HG03159 (cell line): ENCODE measurements at regions not wholly inside any gene's neighbourhood (a gene's known extent, or its start where the extent isn't known, plus 50 kb on each side); places are given as distances from the start of the nearest gene placed in this dataset.

Source experiments
- ATAC-seq: cut with Tn5 transposase; IDR thresholded peaks from one replicate; pipeline ENCODE4 v1.9.1; 2021; ENCODE audit warnings: mild to moderate bottlenecking, moderate library complexity; ENCODE audit not compliant: unreplicated experiment

DNA sequence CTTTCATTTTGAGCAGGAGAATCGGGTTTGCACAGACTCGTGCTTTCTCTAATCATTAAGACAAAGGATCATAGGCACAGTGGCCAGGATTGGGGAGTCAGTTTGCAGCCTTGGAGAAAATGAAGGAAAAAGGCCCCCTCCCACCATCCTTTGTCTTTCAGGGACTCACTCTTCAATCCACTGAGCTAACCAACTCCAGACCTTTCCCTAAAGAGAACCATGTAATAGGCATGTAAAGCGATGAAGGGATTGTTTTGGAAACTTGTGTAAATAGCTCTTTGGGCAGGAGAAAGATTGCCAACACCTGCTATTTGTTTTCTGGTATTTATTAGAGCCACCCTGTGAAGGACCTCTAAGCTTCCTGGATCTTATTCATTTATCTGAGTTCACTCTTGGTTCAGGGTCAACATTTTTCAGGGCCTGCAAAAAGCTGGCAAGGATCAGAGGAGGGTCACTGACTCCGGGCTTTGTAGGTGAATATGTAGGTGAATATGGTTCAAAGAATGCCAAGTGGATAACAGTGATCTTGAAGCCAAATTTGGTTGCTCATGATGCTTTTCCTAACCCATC is 192.6 kb upstream of the FGGY start:
- no peak for ATAC-seq

DNA sequence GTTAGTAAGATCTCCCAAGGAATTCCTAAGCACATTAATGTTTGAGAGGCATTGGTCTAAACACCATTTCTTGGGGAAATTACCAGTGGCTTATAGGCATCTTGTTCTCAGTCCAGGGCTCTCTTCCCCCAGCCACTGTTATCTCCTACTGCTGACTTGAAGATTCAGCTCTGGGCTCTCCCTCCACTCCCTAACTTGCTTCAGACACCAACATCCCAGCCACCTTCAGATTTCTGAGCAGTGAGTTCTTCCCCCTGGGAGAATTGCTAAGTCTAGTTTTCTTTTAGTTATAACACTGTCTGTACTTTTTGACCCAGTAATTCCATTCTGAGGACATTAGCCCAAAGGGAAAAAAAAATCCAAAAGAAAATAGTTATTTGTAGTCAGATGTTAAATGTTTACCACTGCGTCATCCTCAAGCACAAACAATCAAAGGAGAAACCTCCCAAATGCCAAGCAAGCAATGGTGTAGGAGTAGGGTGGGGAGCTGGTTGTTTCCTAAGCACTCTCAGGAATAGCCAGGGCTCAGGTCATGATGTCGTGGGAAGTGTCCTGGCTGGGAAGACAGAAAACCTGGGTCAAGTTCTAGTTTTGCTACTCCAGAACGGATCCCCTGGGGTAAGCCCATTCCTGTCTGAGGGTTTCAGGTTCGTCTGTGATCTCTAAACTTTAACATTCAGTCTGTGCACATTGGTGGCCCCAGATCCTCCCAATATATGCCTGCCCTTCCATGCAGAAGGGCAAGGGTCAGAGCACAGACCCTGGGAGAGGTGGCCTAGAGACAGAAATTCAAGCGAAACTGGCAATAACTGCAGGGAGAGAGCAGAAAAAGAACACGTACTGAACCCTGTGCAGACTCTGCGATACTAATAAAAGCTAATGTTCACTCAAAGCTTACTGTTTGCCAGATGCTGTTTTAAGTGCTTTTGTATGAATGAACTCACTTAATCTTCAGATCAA is 191.1 kb upstream of the FGGY start:
- ATAC-seq, result no peak

DNA sequence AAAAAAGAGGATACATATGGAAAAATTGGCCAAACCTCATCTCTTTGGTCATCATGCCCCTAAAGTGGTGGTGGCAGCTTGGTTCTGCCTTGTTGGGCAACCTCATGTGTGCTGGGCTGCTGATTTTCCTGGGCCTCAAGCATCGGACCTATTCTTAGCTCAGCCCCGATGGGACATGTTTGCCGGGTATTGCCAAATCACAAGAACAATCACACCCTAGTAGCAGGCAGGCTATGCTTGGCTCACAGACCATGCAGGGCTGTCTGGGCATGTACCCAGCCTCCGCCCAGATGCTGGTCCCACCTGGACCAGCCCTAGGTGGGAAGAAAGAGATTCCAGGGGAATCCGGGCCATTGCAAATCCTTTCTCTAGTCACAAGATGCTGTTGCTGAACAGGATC is 189.4 kb upstream of the FGGY start:
- no peak for ATAC-seq

DNA sequence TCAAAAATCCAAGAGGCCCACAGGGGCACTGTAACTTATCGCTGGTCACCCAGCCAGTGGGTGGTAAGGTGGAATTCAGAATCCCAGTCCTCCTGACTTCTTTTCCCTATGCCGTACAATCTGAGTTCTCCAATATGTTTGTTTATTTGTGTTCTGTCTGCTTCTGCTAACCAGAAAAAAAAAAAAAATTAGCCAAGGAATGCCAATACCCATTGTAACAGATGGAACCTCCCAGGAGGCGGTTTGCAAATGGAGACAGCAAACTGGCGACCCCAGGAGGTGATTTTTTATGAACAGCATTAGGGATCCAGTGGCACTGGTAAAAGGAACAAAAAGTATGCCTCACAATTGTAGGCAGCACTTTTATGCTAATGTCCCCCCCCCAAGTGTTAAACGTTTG is 189.0 kb upstream of the FGGY start:
- ATAC-seq, result no peak

DNA sequence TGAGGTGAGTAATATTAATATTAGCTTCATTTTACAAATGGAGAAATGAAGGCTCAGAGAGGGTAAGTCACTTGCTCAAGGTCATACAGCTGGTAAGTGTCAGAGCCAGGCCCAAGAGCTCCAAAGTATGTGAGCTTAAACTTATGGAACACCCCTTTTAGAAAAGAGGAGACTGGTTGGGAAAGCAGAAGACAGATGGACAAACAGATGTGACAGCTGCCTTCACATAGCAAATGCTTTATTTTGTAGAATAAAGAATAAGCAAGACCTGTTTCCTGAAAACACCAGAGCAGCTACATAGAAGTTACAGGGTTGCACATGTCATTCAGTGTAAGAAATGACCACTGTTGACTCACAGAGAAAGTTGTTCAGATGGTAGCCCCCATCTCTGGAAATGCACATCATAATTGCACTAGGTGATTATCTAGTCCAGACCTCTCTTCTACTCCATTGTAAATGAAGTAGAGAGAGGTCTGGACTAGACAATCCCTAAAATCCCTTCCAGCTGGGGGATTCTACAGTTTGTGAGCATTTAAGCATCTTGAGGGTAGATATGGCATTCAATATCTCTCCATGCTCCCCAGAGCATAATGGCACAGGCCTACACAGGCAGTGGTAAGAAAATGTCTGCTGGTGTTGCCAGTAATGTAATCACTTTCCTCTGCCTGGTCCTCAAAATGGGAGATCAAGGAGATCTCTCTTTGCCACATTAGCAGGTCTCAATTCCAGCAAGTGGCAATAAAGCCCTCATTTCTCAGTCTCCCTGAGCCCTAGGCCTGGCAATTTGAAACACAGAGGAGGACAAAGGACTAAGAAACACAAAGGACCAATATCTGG is 188.2 kb upstream of the FGGY start:
- ATAC-seq, result no peak

DNA sequence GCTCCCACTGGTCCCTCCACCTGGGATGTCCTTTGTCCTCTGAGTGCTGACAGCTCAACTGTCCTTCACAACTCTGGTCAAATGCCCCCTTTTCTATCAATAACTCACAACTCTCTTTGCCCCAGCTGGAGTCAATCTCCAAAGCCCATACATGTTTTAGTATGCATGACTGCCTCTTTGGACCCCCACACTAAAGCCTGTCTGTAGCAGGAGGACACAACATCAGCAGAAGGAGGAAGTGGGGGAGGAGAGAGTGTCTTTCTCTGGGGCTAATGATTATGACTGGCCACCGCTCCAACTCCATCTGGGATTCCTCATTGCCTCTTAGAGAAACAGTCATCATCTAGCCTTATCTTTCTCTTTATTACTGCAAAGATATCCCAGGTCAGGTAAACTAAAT is 186.6 kb upstream of the FGGY start:
- no peak for ATAC-seq

DNA sequence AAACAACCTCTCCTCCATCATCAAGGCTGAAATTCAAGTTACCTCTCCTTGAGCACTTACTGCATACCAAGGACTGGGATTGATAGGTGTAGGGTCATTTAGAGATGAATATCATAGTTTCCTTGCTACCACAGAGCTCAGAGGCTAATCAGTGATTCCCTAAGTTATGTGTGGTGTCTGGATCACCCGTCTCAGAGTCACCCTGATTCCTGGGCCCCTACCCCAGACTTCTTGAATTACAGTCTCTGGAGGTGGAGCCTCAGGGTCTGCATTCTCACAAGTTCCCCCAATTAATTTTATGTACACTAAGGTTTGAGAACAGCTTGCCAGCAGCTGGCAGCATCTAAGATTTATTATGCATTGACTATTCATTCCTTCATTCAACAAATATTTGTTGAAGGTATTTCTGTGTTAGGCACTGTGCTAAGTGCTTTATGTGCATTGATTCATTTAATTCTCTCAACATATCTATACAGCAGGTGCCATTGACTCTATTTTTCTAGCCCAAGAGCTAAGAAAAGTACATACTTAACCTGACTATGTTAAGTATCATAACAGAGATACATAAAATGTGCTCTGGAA is 182.9 kb upstream of the FGGY start:
- no peak for ATAC-seq

DNA sequence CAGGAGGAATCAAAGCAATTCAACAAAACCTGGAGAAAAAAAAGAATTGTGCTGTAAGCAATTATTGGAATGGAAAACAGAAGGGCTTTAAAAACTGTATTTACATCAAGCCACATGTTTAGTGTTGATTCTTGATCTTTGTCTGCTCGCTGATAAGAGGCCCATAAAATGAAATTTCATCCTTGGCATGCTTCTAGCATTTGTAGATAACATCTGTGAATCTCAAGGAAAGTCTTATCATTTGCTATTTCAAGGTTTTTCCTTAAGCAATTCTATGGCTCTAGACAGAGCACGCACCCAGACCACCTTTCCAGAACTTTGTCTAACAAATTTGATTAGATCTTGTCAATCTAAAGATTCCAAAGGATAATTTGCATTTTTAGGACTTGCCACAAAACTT is 181.0 kb upstream of the FGGY start:
- no peak for ATAC-seq

DNA sequence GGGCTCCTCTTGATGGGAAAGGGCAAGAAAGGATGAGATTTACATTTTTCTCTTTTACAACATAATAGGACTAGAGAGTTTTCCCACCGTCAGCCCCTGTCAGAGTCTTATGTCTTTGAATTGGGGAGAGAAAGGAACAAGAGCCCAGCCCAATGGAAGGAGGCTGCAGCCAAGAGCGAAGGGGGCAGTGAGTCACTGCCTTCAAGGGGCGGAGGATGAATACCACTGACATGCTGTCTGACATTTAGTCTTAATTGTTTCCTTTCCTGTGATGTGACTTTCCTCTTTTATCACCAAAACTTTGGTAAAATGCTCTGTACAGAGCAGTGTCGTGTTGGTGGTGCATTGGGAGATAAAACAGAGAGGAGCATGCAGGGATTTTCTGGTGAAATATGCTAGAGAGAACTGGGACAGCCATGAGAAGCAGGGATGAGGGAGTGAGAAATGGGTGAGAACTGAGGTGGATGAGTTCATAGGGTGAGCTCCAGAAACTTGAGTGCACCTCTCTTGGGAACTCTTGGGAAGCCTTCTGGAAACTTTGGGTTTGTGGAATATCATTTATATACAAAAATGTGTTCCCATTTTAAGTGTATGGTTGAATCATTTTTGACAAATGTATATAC is 179.9 kb upstream of the FGGY start:
- no peak for ATAC-seq

DNA sequence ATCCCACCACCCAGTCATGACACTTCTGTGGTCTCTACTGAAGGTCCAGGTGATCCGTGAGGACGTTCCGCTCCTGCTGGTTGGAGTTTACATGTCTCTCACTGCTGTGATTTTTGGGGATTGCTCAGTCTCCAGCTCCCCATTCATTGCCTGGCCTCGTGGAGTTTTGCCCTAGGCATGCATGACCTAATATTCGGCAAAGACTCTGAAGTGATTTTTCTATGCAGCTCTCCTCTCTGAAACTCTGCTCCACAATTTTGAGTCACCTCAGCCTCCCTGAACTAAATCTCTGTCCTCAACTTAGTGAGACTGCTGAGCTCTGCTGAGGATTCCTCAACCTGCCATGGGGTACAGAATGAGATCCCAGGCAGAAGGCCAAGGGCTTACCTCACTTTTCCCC is 174.4 kb upstream of the FGGY start:
- no peak for ATAC-seq

DNA sequence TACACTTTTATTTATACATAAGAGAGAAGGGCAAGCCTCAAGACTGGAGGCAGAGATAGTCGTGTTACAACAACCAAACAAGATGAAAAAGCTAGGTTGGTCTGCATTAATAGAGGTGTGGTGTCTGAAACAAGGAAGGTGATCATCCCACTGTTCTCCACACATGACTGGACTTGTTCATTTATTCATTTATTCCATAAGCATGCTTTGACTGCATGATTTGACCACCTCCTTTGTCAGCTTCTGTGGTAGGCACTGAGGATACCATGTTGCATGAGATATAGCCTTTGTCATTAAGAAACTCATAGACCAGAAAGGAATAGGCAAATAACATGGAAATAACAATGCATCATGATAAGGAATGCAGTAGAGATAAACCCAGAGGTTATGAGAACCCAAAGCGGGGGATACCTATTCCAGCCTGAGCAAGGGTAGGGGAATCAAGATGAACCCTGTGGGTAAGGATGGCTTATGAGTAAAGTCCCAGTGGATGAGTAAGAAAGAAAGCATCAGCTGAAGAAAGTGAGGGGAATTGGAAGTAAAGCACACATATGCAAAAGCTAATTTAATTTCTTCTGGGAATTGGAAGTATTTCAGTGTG is 173.7 kb upstream of the FGGY start:
- ATAC-seq, result no peak

DNA sequence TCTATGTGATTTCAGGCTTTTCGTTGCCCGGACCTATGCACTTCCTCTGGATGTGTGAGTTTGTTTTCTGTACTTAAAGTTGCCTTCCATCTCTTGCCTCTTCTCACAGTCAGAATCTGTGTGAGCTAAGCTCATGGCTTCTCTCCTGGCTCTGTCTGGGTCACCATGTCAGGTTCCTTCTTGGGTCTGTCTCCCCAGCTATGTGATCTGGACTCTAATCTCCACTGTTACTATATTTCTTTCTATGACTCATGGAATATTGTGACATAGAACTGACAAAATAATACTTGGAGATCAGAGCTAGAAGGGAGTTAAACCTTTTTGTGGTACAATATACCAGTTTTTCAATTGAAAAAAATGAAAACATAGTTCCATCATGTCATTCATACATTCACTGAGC is 172.7 kb upstream of the FGGY start:
- no peak for ATAC-seq

DNA sequence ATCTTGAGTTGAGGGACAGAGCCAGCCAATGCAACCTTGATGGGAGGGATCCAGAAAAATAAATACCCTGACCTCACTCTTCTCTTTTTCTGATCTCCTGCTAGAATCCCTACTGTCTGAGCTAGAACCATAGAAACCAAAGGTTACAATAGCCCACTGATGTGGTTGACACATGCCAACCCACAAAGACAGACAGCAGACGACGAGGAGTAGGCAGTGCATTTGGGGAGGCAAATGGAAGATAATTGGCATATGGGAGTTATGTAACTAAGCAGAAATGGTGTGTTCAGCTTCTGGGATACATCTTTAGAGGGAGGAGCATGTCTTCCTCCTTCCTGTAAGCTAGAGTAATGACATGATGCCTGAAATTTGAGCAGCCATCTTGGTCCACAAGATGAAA is 171.7 kb upstream of the FGGY start:
- no peak for ATAC-seq

DNA sequence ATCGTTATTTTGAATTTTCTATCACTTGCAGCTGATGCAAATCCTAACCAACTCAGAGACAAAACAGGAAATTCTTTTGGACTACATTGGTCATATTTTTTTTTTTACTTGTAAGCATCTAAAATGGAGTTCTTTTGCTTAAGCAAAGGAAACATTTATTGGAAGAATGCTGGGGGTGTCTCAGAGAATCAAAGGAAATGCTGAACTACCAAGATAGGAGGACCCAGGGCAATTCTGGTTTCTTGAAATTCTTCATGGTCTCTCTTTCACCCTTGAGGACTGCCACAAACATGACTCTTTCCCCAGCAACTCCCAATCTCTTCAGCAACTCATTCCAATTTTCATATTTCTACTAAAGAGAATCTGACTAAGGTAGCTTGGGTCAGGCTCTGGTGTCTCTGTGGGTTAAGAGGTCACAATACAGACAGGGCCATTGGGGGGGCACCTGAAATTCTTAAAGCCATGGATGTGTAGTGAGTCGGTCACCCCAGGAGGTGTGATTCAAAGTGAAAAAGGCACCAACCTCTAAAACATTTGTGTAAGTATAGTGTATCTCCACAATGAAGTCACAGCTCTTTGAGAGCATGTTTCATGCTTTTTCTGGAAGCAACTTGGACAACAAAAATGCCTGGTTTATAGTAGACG is 171.1 kb upstream of the FGGY start:
- no peak for ATAC-seq

DNA sequence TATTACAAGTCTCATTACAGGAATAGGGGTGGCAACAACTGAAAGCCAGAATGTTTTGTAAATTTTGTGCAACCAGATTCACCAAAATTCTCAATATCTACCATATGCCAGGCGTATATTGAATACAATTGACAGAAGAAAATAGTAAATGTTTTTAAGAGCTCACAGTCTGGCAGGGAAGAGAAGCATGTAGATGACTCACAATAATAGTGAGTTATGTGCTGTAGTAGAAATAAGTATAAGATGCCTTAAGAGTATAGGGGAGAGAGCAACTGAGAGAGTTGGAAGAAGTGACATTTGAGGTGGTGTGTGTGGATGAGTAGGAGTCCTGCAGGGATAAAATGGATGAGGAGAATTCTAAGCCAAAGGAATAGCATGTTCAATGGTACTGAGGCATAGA is 170.5 kb upstream of the FGGY start:
- no peak for ATAC-seq

DNA sequence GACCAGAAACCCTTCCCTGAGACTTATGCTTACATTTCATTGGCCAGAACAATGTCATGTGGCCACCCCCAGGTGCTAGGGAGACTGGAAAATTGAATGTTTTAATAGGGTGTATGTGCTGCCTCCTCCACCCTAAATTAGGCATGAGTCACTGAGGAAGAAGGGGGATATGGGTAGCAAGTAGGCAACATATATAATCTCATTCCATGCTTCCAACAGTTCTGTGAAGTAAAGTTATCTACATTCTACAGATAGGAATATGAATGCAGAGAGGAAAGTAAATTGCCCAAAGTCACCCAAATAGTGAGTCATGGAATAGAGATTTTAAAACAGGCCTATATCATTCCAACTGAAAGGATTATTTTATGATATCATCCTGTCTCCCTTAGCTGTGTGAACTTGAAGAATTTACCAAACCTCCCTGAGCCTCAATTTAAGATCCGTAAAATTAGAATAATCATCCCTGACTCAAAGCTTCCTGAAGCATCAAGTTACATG is 168.6 kb upstream of the FGGY start:
- no peak for ATAC-seq

DNA sequence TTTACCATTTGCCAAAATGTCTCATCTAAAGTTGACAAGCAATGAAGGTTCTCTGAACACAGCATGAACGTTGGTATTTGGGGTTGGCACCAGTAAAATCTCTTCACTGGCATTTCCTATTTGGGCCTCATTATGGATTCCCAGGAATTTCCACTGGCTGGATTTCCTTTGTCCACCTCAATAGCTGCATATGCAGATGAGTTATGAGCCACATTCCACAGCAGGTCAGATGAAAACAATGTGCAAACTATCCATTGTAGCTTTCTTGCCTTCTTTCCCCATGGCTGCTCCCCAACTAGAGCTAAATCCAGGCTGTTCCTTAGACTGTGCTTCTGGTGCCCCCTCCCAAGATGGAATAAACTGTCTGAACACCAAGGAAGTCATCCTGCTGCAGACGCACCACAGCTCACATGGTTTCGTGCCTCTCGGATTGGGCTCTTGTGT is 168.1 kb upstream of the FGGY start:
- no peak for ATAC-seq

DNA sequence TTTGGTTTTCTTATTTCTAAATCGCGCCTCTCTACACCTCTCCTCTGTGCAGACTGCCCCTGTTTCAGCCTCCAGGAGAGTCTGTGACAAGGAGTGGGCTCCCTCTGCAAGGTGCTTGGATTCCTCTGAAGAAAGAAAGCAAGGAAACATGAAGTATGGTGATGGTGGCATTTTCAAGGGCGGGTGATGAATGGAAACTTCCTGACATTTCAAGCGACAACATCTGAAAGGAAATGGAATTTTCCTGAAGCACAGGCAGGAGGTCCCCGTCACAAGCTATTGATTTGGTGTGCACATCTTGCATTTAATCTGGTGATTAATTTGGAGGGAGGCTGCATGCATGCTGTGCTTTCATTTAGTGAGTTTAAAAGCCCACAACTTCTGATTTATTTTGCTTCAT is 164.6 kb upstream of the FGGY start:
- ATAC-seq, result no peak

DNA sequence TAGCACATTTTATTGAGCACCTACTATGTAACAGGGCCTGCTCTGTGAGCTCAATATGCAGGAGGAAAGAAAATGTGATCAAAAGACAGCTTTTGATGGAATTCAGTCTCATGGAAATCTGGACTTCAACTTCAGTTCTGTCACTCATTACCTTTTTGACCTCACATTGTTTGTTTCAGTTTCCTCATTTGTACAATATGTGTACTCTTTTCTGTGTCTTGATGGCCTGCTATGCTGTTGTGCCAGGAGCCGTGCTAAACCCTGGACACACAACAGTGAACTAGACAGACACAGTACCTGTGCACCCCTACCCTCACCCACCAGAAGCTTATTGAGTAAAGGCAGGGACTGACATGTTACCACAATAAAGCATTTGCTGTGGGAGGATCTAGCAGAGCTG is 162.9 kb upstream of the FGGY start:
- no peak for ATAC-seq

DNA sequence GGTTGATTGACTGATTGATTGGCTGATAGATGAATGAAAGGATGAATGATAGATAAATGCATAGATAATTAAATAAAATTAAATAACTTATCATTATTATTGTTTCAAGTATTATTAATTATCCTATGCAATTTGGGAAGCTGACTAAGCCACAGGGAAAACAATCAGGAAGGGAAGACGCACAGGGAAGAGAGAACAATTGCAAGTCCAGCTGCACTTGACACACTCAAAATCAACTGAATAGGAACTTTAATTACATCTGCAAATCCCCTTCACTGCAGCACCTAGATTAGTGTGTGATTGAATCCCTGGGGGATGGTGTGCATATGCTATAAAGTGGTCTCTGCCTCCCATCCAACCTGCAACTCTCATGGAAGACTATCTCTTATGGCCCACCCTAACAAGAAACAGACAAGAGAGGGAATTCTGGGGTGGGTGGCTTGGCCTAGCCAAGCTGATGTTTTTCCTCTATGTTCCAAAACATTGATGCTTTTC is 161.1 kb upstream of the FGGY start:
- no peak for ATAC-seq
